ENCODE measurements at regions not wholly inside any gene's neighbourhood (a gene's known extent, or its start where the extent isn't known, plus 50 kb on each side); places are given as distances from the start of the nearest gene placed in this dataset.

GRCh38 chr4:110994781-110995180 lies 371.9 kb upstream of the PITX2 start:
- DNase-seq, result no peak
- no peak for TF ChIP-seq GATA1 (IDR thresholded peaks at IDR 0.05; ENCODE audit: low read depth, low read length)
- no peak for TF ChIP-seq POLR2A (IDR thresholded peaks at IDR 0.05; ENCODE audit: low read length)

GRCh38 chr4:110998320-110998719 lies 375.4 kb upstream of the PITX2 start:
- DNase-seq, result no peak
- no peak for TF ChIP-seq GATA1 (IDR thresholded peaks at IDR 0.05; ENCODE audit: low read depth, low read length)
- TF ChIP-seq POLR2A (IDR thresholded peaks at IDR 0.05; ENCODE audit: low read length), result no peak

GRCh38 chr4:111011458-111011857 lies 388.6 kb upstream of the PITX2 start:
- DNase-seq, result no peak
- TF ChIP-seq POLR2A (IDR thresholded peaks at IDR 0.05; ENCODE audit: low read length) (no peak), GATA1 (IDR thresholded peaks at IDR 0.05; ENCODE audit: low read depth, low read length) (no peak)

- TF ChIP-seq GATA1 (IDR thresholded peaks at IDR 0.05; ENCODE audit: low read depth, low read length) (no peak), POLR2A (IDR thresholded peaks at IDR 0.05; ENCODE audit: low read length) (no peak)
- DNase-seq, result no peak
These were observed 391.0 kb upstream of the PITX2 start for GRCh38 chr4:111013846-111014245.

DNA sequence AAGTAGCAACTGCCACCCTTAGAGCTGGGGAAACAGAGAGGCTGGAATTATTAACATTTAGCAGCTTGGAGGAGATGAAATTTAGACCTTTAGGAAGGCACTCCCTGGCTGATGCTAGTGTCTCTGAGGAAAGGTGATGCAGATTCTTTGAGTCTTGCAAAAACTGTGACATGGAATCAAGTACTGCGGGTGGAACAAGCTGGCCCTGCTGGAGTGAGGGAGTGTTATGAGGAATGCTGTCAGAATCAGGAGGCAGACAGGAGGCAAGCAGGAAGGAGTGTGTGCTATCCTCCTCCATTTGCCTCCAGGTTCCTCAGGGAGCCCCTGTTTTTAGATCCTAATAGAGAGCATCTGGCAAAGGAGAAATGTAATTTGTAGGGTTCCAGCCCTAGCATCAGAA lies 391.7 kb upstream of the PITX2 start:
- no peak for TF ChIP-seq POLR2A (IDR thresholded peaks at IDR 0.05; ENCODE audit: low read length)
- no peak for TF ChIP-seq GATA1 (IDR thresholded peaks at IDR 0.05; ENCODE audit: low read depth, low read length)
- DNase-seq, result no peak

- DNase-seq, result no peak
- no peak for TF ChIP-seq GATA1 (IDR thresholded peaks at IDR 0.05; ENCODE audit: low read depth, low read length)
- no peak for TF ChIP-seq POLR2A (IDR thresholded peaks at IDR 0.05; ENCODE audit: low read length)
These were observed 393.5 kb upstream of the PITX2 start for GRCh38 chr4:111016416-111016815.

DNA sequence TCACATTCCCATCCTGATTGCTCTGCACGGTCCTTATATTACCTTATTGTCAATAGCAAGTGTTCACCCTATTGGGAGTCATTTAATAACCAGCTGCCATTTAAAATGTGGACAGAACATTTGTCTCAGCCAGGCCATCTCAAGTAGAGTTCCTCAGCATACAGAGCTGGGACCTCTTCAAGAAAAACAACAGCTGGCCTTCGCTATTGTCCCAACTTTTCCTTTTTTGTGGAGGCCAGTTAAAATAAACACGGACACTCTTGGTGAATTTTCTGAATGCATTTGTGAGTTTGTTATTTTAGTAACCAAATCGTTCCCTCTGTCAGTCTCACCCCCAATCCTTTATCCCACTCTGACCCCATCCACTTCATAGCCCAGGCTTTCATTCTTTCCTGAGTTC lies 395.3 kb upstream of the PITX2 start:
- TF ChIP-seq POLR2A (IDR thresholded peaks at IDR 0.05; ENCODE audit: low read length), result no peak
- no peak for TF ChIP-seq GATA1 (IDR thresholded peaks at IDR 0.05; ENCODE audit: low read depth, low read length)
- no peak for DNase-seq

- no peak for TF ChIP-seq GATA1 (IDR thresholded peaks at IDR 0.05; ENCODE audit: low read depth, low read length)
- TF ChIP-seq POLR2A (IDR thresholded peaks at IDR 0.05; ENCODE audit: low read length), result no peak
- no peak for DNase-seq
These were observed 397.6 kb upstream of the PITX2 start for GRCh38 chr4:111020476-111020875.

- DNase-seq, result no peak
- TF ChIP-seq GATA1 (IDR thresholded peaks at IDR 0.05; ENCODE audit: low read depth, low read length) (no peak), POLR2A (IDR thresholded peaks at IDR 0.05; ENCODE audit: low read length) (no peak)
These were observed 398.1 kb upstream of the PITX2 start for GRCh38 chr4:111020961-111021360.

- no peak for DNase-seq
- no peak for TF ChIP-seq POLR2A (IDR thresholded peaks at IDR 0.05; ENCODE audit: low read length)
- no peak for TF ChIP-seq GATA1 (IDR thresholded peaks at IDR 0.05; ENCODE audit: low read depth, low read length)
These were observed 399.9 kb upstream of the PITX2 start for GRCh38 chr4:111022758-111023157.

GRCh38 chr4:111027526-111027925 lies 404.6 kb upstream of the PITX2 start:
- TF ChIP-seq POLR2A (IDR thresholded peaks at IDR 0.05; ENCODE audit: low read length) (no peak), GATA1 (IDR thresholded peaks at IDR 0.05; ENCODE audit: low read depth, low read length) (no peak)
- DNase-seq, result no peak

DNA sequence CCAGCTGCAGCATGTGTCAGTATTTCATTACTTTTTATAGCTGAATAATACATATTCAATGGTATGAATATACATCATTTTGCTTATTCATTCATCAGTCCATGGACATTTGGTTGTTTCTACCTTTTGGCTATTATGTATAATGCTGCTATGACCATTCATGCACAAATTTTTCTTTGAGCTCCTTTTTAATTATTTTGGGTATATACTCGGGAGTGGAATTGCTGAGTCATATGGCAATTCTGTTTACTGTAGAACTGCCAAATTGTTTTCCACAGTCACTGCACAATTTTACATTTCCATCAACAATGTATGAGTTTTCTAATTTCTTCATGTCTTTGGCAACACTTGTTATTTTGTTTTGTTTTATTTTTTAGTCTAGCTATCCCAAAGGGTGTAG lies 405.9 kb upstream of the PITX2 start:
- DNase-seq, result no peak
- TF ChIP-seq GATA1 (IDR thresholded peaks at IDR 0.05; ENCODE audit: low read depth, low read length) (no peak), POLR2A (IDR thresholded peaks at IDR 0.05; ENCODE audit: low read length) (no peak)

- DNase-seq, result no peak
- TF ChIP-seq GATA1 (IDR thresholded peaks at IDR 0.05; ENCODE audit: low read depth, low read length), result no peak
- no peak for TF ChIP-seq POLR2A (IDR thresholded peaks at IDR 0.05; ENCODE audit: low read length)
These were observed 408.2 kb upstream of the PITX2 start for GRCh38 chr4:111031001-111031579.

DNA sequence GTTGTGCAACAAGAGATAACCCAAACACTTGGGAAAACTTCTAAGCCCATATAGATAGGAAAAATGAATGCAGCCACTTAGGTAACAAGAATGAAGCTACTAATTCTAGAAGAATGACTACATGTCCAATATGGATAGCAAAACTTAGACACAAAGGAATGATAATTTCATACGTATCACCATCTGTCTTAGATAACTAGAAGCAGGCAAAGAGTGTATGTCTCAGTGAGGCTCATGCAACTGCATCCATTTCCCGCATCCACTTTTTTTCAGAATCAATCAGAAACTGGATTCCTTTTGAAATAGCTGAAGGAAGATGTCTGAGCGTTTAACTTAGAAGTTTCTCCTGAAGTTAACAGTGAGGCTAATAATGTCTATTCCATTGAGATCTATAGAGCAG lies 408.7 kb upstream of the PITX2 start:
- TF ChIP-seq GATA1 (IDR thresholded peaks at IDR 0.05; ENCODE audit: low read depth, low read length) (no peak), POLR2A (IDR thresholded peaks at IDR 0.05; ENCODE audit: low read length) (no peak)
- no peak for DNase-seq

DNA sequence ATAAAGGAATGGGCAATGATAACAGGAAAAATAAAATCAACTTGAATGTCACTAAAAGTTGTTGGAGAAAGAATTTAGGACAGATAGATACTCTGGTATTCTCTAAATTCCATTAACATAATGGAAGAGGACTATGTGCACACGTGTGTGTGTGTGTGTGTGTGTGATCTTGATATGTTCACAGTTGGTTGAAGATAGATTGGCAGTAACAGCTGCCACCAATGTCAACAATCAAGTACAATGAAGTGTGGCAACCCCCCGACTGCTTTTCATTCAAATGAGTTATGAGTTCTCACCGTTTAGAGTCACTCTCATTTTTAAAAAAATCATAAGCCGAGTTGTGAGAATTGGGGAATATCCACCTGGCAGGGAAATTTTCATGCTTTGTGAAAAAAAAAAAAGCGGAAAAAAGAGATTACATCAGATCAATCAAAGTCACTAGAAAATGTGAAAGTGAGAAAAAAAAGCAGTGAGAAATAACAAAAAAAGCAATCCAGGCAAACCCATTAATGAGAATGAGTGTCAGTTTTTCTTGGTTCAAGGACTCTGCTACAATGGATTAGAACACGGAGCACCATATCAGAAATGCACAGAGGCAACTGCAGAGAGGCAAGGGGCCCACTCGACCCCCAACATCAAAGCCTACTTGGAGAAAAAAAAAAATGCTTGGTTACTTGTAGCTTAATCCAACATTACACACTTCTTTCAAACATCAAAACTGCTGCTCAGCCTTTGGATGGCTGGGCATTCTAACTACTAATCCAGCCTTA lies 414.9 kb upstream of the PITX2 start:
- no peak for DNase-seq
- TF ChIP-seq POLR2A (IDR thresholded peaks at IDR 0.05; ENCODE audit: low read length) (no peak), GATA1 (IDR thresholded peaks at IDR 0.05; ENCODE audit: low read depth, low read length) (no peak)
